ENCODE measurements at regions not wholly inside any gene's neighbourhood (a gene's known extent, or its start where the extent isn't known, plus 50 kb on each side); places are given as distances from the start of the nearest gene placed in this dataset.

DNA sequence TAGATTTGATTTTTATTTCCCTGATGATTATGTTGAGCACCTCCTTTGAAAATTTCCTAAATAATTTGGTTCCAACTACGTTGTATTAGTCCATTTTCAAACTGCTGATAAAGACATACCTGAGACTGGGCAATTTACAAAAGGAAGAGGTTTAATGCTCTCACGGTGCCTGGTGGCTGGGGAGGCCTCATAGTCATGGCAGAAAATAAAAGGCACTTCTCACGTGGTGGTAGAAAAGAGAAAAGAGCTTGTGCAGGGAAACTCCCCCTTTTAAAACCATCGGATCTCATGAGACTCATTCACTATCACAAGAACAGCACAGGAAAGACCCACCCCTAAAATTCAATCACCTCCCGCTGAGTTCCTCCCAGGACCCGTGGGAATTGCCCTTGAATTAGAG is 372.3 kb downstream of the RPL10L start:
- DNase-seq: no peak

DNA sequence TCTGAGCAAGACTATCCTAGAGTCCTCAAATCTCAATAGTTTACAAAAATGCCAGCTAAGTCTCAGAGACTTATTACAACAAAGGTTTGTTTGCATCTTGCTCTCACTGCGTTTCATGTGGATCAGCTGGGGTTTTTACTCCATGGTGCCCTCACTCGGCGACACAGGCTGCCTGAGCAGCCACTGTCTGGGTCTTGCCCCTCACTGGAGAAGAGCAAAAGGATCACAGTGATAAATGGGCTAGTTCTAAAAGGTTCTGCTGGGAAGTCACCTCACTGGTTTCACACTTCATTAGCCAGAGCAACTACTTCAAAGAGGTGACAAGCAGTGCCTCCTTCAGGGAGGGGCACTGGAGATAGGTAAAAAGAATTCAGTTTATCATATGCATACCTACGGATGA is 392.0 kb downstream of the RPL10L start:
- no peak for DNase-seq

DNA sequence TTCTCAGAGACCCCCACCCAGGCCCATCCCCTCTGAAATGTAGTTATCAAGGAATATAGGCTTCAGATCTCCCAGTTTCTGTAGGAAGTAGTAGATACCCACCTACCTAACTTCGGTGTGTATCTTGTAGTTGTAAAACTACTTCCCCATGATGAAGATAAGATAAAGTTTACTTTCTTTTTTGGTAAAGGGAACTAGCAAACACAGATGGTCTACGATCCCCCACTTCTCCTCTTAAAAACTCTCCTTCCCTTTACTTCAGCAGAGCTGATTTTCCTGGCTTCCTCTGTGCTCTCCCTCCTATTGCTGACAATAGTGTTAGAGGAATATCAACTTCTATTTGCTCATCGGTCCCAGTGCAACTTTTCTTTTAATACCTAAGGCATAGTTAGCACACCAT is 395.2 kb downstream of the RPL10L start:
- DNase-seq: no peak

DNA sequence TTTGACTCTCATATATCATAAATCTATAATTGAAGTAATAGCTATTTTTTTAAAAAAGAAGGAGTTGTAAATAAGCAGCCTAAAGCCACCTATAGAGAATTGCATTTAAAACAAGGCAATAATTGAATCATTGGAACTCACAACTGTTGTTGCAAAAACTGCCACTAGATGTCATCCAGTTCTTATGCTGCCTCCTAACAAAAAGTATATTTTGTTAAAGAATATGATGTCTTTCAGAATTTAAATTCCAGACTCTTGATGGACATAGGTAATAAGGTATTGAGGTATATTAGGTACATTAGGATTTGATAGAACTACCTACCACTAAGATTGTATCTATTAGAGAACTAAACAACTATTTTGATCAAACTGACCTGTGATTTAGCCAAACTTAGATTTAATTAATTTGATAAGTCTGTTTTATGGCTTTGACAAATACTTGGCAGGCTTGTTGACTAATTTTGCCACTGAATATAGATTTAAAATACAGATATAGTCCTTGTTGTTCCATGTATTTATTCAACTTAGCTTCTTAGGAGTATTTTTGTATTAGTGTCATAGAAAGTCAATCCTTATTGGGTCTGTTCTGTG is 401.4 kb downstream of the RPL10L start:
- DNase-seq: peak; percentile 1

DNA sequence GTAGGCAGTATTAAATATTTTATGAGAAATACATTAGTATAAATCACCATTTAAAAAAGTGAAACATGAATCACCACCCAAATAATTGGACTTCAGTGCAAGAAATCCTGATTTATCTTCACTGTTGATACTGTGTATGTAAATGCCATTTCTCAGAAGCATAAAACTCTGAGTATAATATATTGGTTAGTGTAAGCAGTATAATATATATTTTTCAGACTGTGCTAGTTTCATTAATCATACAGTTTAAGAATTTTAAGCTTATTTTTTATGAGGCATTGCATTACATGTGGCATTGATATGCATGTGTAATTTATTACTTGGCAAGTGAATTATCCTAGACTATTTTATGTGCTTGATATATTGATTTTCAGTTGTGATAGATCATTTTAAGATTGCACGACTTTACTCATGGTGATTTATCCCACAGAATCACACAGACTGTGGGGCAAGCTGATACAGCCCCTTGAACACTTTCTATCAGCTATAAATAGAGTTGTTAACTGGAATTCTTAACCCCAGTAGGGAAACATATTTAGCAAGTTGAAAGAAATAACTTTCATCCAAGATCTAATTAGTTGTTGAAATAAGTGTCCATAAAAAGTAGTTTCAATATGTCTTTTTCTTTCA is 403.5 kb downstream of the RPL10L start:
- DNase-seq: no peak

DNA sequence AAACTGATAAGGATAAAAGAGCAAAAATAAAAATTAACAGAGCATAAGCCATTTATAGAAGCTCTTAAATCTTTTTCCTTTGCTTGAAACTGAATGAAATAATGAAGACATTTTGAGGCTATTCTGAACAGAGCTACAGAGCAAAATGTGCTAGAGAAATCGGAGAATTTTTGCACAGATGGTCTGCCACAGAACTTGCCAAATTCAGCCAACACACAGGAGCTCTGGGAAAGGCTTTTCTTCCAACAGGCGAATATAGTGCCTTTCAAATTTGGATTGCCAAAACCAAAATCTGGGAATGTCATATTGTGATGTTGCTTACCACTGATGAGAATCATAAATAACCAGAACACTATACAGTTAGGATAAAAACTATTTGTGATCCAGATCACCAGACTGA is 406.3 kb downstream of the RPL10L start:
- no peak for DNase-seq

DNA sequence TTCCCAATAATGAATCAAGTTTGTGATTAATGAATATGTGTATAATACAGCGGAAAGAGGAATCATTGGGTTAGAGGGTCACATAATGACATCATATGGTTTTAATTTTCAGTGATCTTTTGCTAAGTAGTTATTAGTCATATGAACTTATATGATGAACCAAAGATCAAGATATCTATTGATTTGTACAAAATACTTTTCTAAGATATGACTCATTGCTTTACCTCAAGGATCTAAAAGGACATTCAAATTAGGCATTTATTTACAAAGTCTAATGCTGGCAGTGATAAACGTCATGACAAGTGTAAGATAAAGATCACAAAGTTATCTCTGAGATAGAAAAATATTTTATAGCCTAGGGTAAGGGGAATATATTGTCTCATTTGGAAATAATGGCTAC is 417.8 kb downstream of the RPL10L start:
- no peak for DNase-seq

DNA sequence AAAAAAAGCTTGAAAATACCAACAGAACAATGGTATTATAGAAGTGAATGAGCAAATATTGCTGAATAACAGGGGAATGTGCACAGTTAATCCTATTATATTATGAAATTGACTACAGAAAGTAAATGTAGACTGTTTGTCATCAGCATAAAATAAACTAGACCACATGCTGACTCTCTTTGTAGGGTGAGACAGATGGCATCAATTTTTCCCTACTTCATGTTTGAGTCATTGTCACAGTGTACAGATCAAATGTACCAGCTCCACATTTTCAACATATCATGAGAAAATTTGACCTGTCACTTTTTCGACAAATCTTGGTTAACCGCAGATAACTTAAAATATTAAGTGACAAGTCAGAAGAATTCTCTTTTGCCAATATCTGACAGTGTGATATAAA is 421.0 kb downstream of the RPL10L start:
- no peak for DNase-seq

DNA sequence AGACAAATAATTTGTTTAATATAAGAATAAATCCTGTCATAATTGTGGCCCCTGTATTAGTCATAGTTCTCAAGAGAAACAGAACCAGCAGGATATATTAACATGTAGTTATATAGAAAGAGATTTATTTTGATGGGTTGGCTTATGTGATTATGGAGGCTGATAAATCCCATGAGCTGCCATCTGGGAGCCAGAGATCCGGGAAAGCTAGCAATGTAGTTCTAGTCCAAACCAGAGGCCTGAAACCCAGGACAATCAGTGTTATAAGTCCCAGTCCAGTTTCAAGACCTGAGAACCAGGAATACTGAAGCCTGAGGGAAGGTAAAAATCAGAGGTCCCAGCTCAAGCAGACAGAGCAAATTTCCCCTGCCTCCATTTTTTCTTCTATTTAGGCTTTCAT is 435.8 kb downstream of the RPL10L start:
- no peak for DNase-seq

DNA sequence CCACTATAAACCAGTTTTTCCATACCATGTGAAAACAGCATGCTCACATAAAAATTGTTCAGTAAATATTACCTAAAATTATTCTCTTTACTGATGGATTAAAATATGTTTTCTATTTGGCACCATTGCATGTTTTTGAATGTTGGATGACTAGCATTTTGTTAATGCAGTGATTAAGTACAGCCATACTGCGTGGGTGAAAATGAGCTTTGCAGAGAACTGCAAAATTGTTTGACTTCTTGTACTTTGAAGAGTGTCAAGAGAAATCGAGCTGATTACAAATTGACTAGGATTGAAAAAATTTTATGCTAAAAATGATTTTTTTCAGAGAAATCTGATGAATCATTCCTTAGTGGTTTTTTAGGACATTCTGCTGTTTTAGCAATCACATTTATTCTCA is 452.9 kb downstream of the RPL10L start:
- no peak for DNase-seq

DNA sequence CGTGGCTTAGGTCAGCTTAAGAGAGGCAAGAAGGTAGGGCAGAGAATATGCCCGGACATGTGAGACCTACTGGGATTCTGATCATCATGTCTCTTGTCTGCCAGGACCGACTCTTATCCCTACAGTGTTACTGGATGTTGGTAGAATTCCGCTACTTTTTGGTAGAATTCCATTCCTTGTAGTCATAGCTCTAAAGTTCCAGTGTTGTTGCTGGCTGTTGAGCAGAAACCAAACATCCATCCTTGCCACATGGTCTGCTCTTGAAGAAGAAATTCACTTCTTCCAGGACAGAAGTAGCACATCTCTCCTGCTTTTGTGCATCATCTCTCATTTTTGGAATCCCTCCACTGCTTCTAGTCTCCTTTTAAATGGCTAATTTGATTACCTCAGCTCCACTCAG is 453.7 kb downstream of the RPL10L start:
- no peak for DNase-seq
